ENCODE measurements at regions not wholly inside any gene's neighbourhood (a gene's known extent, or its start where the extent isn't known, plus 50 kb on each side); places are given as distances from the start of the nearest gene placed in this dataset.
A peak's percentile ranks its signal among the peaks of the same experiment; 100 is the strongest.
"Not testable (repeated sequence)": the region's sequence is repeated elsewhere in the genome, so short reads cannot be mapped to it uniquely, and the experiment has no call there.

DNA sequence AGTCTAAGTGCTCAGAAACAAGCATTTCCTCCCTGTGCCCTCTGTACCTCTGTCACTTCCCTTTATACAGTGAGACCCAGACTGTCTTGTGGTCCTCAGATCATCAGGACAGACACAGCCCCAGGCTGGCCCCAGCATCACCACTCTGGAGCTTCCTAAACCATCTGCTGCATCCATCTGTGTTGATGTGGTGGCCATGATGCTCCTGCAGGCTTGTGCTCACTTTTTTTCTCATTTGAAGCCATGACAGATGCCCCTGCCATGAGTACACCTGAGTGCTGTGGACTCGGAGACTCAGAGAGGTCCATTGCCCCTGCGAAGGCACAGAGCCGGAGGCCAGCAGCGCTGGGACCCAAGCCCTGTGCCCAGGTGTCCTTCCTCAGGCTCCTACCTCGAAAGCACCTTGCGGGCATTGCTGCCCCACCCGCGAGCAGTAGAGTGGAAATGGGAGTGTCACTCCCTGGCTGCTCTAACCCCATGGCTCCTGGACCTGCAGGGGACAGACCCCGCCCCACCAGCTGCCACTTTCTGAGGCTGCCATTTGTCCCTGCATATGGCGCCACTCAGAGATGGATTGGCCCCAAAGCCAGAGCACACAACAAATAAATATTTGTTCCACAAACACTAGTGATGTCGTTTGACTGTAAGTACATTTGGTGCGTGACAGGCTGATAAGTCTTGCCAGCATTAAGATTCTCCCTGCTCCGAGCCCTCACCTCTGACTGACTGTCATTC, 593.5 kb downstream of the TBC1D22A start:
- no peak for DNase-seq

DNA sequence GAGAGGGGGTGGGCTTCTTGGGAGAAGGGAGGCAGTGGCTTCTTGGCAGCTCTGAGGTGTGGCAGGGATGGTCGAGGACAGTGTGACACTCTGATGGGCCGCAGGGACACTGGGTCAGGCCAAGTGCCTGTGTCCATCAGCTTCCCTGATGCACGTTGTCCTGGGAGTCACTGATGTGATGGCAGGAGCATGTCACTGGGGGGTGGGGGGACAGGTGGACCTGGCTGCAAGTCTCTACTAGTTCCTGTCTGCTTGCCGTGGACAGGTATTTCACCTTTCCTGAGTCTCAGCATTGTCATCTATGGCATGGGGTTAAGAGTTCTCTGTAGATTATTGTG, 592.9 kb downstream of the TBC1D22A start:
- no peak for DNase-seq

DNA sequence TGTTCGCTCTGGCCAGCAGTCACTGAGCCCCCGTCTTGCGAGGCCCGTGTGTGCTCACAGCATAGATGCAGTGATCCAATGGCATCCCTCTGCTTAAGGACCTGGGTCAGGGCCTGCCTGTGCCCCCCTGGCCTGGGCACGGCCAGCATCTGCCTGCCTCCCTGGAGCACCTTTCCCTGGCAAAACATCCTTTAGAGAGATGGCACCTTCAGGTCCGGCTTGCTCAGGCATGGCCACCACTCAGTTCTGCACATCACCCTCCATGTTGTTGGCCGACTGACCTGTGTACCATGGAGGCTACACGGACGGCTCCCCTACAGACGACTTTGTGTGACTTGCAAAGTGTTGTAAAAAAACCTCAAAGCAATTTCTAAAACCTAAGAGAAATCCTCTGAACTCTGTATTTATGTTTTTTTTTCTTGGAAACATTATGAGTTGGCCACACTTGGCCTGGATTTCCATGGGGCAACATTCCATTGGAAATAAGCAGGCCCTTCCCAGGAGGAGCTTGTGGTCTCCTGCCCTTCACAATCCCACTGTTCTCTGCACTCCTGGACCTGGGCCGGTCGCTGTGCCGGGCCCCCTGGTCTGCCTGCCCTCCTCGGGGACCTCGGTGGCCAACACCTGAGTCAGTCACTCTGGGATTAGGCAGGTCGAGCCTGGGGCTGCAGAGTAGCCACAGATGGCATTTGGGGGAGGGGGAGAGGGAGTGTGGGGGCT, 592.4 kb downstream of the TBC1D22A start:
- no peak for DNase-seq

DNA sequence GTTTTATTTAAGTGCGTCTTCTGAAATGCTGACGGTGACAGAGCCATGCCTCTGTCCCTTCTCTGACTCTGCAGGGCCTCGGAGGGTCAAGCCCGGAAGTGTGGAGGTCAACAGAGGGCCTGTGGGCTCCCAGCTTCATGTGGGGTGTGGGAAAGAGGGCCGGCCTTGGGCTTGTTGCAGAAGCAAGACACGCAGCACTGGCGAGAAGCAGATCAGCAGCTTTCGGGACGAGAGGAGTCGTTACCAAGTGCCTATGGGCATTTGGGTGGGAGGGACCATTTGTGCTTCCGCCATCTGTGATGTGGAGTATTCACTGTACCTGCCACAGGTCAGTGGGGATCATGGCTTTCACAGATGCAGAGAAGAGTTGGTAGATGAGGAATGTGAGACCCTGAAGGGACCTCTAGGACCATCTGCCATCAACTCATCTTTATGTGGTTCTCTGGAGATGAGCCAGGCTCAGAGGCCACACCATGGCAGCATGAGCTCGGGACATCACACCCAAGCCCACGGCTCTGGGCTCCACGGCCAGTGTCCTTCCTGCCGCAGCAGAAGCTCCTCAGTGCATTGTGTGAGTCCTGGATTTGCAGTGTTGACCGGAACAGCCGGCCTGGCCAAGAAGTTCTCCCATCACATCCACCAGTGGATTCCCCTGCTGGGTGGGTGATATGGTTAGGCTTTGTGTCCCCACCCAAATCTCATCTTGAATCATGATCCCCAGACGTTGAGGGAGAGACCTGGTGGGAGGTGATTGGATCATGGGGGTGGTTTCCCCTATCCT, 590.7 kb downstream of the TBC1D22A start:
- no peak for DNase-seq

DNA sequence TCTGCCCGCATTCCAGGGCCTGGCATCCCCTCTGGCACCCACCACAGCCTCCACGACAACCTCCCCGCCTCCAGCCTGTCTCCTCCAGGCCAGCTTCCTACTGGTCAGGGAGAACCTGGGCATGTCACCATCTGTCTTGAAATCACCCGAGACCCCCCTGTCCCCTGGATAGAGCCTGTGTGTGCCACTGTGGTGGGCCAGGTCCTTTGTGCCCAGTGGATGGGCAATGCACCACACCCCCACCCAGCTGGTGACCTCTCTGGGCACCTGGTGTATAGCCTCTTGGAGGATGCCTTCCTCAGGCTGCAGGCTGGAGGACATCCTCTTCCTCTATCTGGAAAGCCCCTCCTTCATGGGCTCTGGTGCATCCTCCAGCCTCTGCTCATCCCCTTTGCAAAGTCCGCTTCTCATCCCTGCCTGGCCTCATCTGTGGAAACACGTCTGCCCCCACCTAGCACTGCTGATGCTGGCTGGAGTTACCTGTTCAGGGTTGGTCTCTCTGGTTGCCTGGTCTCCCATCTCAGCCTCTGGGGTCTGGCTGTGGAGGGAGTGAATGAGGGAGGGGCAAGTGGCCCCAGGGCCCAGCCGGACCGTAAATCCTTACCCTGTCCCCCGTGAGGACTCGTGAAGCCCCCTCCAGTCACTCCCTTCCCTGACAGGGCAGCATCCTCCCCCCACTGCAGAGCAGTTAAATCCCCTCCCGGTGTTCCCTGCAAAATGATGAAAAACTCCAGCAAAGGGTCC, 589.6 kb downstream of the TBC1D22A start:
- DNase-seq: no peak

DNA sequence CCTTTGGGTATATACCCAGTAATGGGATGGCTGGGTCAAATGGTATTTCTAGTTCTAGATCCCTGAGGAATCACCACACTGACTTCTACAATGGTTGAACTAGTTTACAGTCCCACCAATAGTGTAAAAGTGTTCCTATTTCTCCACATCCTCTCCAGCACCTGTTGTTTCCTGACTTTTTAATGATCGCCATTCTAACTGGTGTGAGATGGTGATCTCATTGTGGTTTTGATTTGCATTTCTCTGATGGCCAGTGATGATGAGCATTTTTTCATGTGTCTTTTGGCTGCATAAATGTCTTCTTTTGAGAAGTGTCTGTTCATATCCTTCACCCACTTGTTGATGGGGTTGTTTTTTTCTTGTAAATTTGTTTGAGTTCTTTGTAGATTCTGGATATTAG, 583.8 kb downstream of the TBC1D22A start:
- not testable (repeated sequence) for DNase-seq

DNA sequence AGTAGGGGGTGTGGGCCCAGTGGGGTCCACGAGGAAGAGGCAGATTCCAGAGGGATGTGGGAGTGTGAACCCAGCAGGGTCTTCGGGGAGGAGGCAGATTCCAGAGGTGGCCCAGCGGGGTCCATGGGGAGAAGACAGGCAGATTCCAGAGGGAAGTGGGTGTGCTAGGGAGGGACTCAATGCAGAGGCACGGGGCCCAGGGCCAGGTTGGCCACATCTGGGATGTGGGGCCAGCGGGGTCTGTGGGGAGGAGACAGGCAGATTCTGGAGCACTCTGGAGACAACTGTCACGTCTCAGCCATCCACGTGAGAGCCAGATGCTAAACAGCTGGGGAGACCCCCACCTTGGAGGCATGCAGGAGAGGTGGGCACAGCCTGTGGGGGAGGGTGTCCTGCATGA, 582.6 kb downstream of the TBC1D22A start:
- DNase-seq: no peak

DNA sequence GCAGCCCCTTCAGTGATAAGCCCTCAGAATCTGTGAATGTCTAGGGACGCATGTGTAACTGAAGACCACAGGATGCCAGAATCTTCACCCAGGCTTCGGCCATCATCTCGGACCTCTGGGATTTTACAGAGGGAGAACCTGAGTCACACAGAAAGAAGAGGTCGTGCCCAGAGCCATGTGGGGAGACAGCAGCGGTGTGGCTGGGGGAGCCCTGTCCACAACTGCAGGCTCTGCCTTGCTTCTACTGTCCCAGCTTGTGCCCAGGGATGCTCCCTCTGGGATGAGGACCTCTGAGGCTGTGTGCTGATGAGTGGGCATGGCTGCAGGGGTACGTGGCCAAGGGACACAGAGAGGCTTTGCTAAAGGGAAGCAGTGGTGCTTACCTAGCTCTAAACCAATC, 582.0 kb downstream of the TBC1D22A start:
- DNase-seq: no peak

DNA sequence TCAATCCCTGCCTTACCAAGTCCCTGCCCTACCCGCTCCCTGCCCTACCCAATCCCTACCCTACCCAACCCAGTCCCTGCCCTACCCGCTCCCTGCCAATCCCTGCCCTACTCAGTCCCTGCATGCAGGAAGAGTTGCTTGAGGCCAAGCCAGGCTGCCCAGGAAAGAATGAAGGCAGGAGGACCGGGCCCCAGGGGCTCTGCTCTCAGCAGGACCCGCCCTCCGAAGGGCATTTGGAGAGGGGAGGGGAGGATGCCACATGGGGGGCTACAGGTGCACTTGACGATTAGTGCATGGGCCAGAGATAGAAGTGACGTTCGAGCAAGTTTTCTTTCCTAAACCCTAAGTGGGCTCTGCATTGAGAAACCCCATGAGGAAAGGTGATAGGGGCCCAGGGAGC, 581.2 kb downstream of the TBC1D22A start:
- no peak for DNase-seq

DNA sequence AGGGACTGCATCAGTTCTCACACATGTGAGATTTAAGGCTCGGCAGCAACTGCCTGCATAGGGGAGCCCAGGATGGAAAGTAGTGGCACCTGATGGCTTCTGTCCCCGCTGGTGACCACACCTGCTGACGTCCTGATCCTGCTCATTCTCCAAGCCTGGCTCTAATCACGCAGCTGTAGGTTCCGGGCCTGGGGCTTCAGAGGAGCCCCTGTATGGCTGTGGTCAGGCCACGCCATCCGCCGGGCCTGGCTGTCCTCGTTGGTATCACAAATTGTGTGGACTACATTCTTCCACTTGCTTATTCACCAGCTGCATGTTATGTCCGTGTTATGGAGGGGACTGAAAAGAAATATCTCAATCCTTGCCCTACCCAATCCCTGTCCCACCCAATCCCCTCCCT, 580.0 kb downstream of the TBC1D22A start:
- no peak for DNase-seq

DNA sequence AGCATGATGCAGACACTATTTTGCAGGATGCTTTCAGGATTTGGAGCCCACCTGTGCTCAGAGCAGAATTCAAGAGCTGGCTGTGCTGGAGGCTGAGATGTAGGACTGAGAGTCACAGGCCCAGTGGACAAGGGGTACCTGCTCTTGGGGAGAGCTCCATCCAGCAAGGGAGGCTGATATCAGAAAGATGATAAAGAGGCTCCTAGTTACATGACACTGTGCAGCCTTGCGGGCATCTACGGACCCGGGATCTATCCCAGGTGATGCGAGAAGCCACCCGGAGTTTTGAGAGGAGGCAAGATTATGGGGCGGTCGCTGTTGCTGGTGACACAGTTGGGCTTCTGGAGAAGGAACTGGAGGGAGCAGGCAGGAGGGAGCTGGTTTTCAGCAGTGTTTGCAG, 579.0 kb downstream of the TBC1D22A start:
- no peak for DNase-seq

DNA sequence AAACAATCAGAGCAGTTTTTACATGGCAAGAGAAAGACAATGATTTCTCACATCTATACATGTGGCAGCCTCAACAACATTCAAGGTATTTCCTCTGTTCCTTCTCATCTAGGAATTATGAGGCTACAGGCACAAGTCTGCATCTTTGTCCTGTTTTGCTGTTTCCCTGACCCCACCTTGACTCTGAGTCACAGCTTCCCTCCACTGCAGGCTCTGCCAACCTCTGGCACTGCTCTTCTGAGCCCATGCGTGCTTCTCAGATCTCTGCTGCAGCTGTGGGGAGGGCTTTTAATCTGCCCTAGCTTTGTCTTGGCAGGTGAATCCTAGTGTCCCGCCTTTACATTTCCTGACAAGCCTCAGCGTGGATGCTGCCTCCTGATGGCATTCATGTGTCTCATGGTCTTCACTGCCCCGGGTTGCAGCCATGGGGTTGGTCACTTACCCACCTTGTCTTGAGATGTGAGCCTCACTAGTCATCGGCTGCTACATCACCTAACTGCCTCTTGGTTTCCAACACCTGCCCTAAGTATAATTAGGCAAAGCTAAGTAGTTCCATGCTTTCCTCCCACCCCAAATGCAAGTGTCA, 578.5 kb downstream of the TBC1D22A start:
- DNase-seq: no peak

DNA sequence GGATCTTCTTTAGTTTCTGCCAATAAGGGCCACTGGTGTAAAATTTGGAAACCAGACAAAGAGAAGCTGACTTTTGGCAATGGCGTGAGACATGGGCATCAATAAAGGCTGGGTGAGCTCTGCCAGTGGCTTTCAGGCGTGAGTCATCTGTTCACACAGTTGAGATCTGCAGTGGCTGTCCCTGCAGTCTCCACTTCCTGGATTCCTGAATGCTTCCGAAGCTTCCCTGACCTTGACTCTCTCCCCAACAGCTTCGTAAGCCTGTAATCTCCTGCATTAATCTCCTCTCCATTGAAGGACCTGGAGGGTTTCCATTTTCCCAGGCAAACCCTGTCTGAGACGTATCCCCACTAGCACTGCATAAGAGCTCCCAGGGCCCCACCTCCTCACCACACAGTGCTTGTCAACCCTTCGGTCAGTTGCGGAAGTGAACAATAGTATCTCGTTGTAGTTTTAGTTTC, 574.7 kb downstream of the TBC1D22A start:
- DNase-seq: no peak

DNA sequence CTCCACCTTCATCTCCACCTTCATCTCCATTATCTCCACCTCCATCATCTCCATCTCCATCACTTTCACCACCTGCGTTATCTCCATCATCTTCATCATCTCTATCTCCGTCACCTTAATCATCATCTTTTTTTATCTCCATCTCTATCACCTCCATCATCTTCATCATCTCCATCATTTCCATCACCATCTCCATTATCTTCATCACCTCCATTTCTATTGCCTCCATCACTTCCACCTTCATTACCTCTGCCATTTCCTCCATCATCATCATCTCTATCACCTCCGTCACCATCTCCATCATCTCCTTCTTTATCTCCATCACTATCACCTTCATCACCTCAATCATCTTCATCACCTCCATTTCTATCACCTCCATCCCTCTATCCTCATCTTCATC, 573.5 kb downstream of the TBC1D22A start:
- no peak for DNase-seq

DNA sequence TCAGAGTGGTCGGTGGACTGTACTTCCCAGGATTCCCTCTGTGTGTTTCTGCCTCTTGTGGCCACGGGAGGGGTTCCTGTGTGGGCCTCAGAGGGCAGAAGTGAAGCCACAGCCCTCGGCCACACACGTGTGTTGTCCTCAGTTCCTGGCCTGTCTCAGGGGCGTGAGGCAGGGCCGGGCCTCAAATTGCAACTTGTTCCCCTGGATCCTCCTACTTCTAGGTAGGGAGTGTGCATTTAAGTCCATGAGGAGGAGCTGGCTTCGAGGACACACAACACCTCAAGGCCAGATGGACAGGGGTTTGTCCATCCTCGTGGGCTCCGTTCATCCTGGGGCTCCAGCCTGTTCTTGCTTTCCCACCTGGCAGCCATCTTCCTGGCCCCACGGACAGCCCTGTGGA, 573.0 kb downstream of the TBC1D22A start:
- no peak for DNase-seq

DNA sequence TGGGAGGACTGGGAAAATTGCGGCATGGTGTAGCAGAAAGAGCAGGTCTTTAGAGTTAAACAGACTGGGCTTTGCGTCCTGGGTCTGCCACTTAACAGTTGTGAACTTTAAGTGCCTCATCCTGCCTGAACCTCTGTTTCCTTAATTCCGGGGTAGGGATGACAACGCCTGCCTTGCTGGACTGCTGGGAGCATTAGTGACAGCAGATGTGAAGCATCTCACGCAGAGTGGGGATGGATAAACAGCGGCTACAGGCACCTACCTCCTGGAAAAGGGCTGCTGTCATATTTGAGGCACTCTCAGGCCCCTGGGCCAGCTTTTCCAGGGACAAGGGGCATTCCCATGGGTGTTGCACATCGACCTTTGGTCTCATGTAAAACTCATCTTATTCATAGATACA, 572.2 kb downstream of the TBC1D22A start:
- DNase-seq: no peak

DNA sequence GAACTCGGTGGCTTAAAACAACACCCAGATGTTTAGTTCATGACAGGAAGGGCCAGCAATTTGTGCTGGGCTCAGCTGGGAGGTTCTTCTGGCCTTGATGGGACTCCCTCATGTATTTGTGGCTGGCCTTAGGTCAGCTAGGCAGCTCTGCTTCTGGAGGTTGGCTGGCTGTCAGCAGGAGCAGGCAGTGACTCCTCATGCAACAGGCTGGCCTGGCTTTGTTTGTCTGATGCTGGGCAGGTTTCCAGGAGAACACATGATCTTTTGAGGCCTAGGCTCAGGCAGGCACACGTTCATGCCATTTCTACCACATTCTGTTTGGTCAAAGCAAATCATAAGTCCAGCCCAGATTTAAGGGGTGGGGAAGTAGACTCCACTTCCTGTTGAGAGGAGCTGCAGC, 571.2 kb downstream of the TBC1D22A start:
- DNase-seq: peak; percentile 38

DNA sequence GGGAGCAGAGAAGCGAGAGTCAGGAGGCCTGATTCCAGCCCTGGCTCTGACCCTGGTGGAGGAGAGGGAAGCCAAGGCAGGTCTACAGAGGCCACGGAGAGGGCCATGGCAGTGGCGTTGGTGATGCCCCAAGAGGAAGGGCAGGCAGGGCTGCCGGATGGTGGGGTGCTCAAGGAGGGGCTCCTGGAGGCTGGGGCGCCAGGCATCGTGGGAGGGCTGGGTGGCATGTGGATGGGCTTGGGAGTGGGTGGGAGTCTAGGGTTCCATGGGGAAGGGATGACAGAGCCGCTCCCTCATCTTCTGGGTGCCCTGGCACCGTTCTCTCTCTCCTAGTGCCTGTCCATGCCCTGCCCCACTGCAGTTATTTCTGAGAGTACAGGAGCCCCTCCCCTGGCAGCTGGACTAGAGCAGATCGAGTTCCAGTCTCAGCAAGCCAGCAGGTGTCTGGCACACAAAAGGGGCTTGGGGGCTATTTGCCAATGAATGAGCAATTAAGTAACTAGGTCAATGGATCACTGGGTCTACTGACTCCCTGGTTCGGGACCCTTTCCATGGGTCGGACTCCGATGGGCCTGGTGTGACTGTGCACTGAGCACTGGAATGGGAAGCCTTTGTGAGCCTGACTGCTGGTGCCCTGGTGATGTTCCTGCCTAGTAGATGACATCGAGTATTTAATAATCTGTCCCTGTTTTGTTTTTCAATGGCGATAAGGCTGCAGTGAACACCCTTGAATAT, 570.0 kb downstream of the TBC1D22A start:
- DNase-seq: no peak

DNA sequence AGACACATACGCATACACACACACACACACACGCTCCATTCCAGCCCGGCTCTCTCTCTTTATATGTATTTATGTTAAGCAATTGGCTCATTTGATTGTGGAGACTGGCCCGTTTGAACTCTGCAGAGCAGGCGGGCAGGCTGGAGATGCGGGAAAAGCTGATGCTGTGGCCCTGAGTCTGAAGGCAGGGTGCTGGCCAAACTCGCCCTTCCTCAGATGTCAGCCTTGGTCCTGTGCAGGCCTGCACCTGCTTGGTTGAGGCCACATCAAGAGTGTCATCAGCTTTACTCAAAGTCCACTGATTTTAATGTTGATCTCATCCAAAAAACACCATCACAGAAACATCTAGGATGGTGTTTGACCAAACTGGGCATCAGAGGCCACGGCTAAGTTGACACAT, 569.3 kb downstream of the TBC1D22A start:
- no peak for DNase-seq

DNA sequence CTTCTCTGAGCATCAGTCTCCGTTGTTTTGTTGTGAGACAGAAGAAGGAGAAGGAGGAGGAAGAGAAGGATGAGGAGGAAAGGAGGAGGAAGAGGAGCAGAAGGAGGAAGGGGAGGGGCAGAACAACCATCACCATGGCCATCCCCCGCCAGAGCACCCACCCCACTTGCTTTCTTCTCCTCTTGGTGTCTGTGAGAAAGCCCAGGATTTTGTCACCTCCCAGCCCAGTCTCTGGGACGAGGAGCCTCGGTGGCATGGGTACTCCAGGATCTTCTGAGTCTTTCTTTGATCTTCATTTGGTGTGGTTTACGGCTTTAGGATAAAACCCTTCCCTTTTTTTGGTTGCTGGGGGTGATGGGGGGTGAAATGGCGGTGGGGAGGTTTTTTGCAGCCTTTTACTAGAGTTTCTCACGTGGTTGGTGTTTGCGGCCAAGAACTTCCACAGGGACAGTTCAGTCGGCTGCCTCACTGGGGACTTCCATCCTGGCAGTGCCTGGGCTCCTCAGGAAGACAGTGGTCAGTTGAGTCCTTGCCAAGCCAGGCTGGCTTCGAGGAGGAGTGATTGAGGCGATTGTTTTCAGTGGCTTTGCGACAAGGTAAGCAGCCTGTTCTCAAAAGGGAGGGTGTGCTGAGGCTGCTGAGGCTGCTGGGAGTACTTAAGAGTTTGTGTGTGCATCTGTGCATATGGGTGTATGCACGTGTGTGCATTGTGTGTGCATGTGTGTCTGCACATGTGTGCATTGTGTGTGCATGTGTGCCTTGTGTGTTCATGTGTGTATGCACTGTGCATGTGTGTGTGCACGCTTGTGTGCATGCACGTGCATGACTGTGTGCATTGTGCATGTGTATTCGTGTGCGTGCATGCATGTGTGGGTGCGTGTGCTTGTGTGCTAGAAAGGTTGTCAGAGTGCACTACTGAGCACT, 567.5 kb downstream of the TBC1D22A start:
- DNase-seq: no peak
